NCI-H2196 treated with DMSO at 0.1 percent for 48 hours (cell line): ENCODE measurements at regions not wholly inside any gene's neighbourhood (a gene's known extent, or its start where the extent isn't known, plus 50 kb on each side); places are given as distances from the start of the nearest gene placed in this dataset.
"Not testable (repeated sequence)": the region's sequence is repeated elsewhere in the genome, so short reads cannot be mapped to it uniquely, and the experiment has no call there.

Experiments
- DNase-seq: peaks from one replicate; lab custom pipeline; 2025; ENCODE audit not compliant: unreplicated experiment; lab: John Stamatoyannopoulos, UW

DNA sequence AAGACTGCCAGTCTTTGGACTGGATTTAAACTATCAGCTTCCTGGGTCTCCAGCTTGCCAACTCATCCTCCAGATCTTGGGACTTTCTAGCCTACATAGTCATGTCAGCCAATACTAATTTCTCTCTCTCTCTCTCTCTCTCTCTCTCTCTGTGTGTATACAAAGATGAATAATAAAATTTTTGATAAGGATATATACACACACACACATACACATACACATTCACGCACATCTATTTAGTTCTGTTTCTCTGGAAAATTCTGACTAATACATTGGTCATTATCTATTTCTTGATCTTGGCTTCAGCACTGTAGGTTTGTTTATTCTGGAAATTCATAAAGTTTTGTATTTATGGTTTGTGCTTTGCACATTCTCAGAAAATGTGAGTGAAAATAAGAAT lies 1606.2 kb upstream of the NUDT12 start:
- no peak for DNase-seq

DNA sequence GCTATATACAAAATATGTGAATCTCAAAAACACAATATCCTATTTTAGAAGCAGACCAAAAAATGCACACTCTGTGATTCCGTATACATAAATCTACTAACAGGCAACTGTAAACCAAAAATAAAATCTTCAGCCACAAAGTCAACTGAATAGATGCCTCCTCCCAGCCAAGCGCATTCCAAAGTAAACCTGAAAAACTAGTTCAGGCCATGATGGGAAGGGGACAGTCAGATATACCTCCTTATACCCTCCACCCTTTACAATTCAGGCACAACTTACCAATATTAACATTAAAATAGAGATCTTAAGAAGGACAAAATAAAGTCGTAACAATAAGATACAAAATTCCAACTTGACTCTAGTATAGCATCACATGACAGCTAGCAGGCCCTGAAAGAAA lies 1604.5 kb upstream of the NUDT12 start:
- DNase-seq, result no peak

DNA sequence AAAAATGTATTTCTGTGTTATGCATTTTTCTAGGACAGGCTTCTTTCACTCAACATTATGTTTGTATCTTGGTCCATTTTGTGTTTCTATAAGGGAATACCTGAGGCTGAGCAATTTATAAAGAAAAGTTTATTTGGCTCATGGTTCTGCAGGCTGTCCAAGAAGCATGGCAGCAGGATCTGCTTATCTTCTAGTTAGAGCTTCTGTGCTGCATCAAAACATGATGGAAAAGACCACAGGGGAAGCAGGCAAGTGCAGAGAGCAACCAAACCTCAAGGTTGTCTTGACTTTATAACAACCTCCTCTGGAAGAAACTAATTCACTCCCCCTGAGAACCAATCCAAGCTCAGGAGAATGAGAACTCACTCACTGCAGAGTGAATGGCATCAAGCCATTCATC lies 1601.0 kb upstream of the NUDT12 start:
- DNase-seq, result no peak

DNA sequence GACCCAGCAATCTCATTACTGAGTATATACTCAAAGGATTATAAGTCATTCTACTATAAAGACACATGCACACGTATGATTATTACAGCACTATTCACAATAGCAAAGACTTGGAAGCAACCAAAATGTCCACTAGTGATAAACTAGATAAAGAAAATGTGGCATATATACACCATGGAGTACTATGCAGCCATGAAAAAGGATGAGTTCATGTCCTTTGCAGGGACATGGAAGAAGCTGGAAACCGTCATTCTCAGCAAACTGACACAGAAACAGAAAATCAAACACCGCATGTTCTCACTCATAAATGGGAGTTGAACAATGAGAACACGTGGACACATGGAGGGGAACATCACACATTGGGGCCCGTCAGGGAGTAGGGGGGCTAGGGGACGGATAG lies 1600.0 kb upstream of the NUDT12 start:
- not testable (repeated sequence) for DNase-seq

DNA sequence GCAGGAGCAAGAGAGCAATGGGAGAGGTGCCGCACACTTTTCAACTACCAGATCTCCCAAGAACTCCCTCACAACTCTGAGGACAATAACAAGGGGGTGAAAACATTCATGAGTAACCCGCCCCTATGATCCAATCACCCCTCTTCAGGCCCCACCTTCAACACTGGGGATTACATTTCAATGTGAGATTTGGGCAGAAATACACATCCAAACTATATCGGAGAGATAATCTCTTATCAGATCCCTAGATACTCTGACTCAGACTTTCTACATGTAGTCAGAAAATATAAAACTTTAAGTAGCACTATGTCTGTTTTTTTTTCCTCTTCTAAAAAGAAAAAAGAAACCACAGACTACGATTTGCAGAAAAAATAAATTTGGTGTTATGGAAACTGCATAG lies 1595.9 kb upstream of the NUDT12 start:
- DNase-seq, result no peak

DNA sequence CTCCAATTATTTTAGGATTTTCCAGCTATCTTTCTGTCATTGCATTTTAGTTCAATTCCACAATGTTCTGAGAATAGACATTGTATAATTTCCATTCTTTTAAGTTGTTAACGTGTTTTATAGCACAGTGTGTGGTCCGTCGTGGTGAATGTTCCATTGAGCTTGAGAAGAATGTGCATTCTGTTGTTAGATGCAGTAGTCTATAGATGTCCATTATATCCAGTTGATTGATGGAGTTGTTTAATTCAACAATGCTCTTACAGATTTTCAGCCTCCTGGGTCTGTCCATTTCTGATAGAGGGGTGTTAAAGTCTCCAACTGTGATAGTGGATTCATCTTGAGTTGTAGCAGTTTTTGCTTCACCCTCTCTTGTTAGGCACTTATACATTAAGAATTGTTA lies 1587.7 kb upstream of the NUDT12 start:
- no peak for DNase-seq

DNA sequence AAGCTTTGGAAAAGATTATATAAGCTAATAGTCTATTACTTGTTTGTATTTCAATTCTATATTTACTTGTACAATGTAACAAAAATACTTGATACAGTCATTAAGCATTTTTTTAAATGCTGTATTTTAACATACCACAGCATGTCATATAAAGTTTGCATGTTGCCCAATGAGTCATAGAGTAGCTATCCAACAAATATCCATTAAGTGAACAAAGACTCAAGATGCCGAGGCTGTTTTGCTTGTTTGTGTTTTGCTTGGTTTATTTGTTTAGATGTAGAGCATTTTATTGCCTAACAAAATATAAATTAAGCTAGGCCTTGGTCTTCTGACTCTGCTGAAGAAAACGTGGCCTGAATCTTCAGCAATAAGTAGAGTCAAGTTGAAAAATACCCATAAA lies 1584.3 kb upstream of the NUDT12 start:
- no peak for DNase-seq

DNA sequence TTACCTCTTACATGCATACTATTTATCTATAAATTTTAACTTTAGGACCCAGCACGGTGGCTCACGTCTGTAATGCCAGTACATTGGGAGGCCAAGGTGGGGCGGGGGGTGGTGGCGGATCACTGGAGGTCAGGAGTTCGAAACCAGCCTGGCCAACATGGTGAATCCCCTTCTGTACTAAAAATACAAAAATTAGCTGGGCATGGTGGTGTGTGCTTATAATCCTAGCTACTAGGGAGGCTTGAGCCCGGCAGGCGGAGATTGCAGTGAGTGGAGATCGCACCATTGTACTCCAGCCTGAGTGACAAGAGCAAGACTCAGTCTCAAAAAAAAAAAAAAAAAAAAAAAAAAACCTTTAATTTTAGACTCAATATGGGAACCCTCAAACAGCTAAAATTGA lies 1582.6 kb upstream of the NUDT12 start:
- DNase-seq, result no peak

DNA sequence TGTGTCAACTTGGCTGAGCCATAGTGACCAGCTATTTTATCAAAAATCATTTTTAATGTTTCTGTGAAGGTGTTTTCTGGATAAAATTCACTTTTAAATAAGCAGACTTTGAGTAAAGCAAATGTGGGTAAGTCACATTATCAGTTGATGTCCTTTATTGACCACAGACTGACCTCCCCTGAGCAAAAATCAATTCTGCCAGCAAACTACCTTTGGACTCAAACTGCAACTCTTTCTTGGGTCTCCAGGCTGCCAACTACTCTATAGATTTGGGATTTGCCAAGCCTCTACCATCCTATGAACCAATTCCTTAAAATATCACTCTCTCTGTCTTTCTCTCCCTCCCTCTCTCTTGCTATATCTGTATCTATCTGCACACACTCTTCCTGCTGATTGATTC lies 1571.7 kb upstream of the NUDT12 start:
- no peak for DNase-seq

DNA sequence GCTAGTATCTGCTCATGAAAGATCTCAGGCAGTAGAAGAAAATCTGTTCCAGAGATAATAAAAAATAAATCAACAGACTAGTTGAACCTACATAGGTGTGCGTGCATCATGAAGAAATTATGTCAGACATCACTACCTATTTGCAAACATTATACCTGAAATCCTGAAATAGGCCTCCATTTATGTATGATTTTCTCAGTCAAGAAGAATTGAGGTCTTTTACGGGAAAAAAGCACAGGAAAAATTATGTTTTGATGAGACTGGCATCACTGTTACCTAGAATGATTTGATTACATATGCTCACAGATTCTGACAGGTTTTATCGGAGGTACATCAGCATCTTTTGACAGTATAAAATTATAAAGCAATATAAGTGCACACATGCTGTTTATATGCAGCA lies 1570.5 kb upstream of the NUDT12 start:
- no peak for DNase-seq

DNA sequence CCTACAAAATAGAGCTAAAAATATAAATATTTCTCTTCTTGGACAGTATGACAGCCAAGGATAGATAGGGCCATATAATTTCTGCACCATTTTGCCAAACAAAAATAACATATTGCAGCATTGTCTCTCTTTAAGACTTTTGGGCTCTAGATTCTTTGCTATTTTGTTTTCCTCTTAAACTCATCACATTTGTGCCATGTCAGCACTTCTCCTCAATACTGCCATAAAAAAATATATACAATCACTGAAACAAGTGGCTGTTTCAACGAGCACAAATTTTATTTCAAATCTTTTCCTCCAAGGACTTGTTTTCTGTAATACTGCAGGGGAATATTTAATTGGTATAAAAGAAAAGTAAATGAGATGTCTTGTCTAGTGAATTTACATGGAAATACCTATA lies 1570.0 kb upstream of the NUDT12 start:
- DNase-seq, result no peak

DNA sequence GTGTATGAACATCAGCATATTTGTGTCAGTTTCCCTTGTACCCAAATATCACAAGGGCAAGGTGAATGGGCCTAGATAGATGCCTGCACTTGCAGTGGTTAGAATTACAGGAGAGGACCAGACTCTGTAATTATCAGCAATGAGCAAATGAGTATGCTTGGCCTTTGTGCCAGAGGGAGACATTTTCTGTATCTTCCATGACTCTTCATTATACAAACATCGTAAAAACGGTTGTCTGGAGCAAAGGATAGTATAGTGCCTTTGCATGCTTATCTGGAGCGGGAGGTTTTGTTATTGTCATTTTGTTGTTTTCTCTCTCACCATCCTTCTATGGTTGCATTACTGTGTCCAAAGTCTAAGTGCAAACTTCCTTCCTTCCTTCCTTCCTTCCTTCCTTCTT lies 1568.5 kb upstream of the NUDT12 start:
- no peak for DNase-seq

DNA sequence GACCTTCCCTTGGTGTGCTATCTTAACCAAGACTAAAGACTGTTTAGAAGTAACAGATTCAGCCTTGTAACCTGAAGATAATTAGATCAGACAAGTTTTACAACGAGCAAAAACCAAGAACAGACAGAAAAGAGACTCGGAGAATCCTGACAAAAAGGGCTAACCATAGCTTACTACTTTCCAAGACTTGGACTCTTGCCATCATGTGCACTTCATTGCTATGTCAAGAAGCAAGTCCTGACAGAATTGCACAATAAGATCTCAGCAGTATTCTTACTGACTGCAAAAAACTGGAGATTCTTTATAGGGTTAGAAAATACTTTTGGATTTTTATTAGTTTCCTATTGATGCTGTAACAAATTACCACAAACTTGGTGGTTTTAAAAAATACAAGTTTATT lies 1539.0 kb upstream of the NUDT12 start:
- DNase-seq, result no peak

DNA sequence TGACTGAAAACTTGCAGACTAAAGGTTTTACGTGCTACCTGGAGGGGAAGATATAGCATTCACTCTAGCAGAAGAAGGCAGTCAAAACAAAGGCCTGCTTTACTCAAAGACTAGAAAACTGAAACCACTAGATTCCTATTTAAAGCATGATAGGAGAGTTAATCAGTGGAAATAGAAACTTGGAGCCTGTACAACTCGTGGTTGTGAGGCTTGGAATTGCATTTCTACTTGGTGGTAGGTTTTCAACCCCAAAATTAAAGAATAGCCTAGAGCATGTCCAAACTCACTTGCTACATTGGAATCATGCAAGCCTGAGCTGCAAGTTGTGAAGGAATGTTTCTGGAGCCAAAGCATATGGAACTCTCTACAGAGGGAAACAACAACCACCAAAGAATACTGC lies 1526.4 kb upstream of the NUDT12 start:
- no peak for DNase-seq

DNA sequence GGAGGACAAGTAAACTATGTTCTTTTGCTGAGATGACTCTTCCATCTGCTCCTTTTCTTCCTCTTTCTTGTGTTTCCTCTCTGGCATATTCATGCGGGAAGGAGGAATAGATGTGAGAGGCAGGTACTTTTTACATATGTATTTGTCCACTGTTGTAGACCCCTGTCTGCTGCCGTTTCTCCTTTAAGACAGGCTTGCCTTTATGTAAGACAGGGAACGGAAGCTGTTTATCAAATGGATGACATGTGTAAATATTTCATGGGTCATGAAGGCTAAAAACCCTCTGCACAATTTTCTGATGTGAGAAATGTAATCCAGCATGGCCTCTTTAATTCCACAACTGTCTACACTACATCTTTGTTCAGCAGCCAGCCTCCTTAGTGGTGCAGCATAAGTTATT lies 1525.5 kb upstream of the NUDT12 start:
- DNase-seq, result no peak

DNA sequence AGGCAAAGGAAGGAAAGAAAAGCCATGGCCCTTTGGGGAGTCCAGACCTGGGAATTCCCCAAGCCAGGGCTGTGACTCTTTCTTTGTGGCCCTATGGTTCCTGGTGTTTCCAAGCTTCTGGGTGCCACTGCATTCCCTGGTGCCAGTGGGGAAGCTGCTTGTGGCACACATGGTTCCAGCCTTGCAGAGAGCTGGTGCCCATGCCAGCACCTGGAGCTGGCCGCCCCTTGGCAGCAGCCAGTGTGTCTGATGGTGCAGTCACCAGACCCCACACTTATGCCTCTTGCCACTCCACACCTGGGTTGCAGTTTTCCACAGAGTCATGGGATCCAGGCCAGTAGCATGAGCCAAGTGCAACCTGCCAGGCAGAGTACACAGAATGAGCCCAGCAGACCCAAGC lies 1495.3 kb upstream of the NUDT12 start:
- no peak for DNase-seq

DNA sequence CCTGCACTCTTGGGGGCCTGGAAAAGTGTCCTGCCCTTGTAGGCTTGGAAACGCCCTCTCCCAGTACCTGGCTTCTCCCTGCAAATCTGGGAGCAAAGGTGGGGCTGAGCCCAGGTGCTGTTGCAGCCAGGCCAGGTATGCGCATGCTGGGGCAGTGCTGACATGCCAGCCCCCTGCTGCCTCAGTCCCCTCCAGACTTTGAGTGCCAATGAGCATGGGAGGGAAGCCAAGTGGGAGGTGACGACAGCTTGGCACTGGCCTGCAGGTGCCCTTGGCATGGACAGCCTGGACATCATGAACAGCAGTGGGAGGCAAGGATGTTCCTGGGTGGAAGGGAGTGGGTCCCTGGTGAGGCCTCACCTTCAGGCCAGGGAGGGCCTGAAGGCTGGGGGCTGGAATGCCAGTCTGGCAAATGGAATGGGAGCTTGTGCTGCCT lies 1494.4 kb upstream of the NUDT12 start:
- no peak for DNase-seq

DNA sequence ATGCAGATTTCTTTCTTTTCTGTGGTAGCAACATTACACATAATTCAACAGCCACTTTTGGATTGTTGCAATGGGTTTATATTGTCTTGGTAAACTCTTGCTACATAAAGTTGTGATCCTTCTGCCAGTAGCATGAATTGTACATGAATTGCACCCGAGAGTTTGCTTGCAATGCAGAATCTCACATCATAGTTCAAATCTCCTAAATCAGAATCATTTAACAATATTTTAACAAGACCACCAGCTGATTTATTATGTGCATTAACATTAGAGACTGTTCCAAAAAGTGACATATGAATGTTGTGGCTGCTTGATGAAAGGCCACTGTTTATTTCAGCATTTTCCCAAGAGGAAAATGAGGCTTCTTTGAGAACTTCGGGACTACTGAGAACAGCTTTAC lies 1491.8 kb upstream of the NUDT12 start:
- no peak for DNase-seq

DNA sequence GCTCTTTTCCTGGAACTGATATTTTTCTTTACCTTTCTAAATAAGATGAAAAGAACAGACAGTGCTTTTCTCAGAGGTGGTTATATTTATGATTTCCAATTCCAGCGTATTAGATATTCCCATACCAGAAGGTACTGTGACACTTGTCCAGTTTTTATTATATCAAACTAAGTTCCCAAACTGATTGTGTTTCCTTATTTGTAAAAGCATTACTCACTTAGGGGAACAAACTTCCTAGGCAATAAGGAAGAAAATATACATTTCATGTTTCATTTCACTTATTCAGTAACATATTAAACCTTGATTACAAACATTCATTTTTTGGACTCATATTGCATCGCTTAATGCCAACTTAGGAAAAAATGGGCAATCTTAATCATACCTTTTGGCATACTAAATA lies 1480.0 kb upstream of the NUDT12 start:
- no peak for DNase-seq

DNA sequence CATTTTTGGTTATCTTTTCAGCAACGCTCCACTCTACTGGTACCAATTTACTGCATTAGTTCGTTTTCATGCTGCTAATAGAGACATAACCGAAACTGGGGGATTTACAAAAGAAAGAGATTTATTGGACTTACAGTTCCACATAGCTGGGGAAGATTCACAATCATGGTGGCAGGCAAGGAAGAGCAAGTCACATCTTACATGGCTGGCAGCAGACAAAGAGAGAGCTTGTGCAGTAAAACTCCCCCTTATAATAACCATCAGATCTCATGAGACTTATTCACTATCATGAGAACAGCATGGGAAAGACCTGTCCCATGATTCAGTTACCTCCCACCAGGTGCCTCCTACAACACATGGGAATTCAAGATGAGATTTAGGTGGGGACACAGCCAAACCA lies 1474.2 kb upstream of the NUDT12 start:
- not testable (repeated sequence) for DNase-seq

DNA sequence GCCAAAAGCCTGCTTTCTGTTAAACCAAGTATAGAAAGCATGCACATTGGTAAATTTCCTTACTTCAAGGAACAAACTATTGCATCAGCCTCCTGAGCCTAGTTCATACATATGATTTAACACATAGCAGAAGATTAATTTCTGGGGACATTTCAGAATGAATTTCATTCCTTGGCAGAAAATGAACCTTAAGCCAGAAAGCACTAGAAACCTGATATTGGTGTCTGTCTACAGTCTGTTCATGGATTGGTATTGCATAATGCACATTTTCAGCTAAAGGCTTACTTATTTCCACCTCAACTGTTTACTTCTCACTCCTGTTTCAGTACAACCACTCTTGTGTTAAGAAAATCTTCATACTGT lies 1471.8 kb upstream of the NUDT12 start:
- no peak for DNase-seq

DNA sequence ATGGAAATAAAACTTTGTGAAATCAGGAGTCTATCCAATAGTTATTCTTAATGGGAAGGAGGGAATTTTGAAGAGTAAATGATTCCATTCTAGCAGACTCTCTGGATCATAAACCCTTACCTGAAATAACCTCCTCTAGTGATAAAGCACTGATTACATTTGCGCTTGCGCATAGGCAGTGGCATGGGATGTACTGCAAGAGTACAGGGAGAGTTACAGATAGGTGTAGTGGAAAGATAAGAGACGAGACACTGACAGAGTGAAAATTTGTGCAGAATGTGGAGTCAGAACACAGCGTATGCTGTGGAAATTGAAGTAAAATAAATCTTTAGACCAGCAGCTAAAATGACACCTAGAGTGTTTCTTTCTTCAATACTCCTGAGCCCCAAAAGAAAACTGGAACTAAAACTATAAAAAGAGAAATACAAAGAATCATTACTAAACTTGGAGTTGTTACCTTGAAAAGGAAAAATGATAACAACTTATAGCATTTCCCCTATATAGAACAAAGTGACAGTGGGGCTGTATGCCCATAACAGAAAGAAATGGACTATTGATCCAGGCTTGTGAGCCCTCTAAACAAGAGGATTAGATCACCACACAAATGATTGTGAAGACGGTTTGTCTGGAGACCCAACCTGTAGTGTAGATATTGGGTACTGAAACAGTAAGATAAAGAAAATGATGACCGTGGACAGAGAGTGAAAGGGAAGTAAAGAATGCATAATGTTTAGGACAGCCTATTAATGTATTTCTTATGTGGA lies 1471.2 kb upstream of the NUDT12 start:
- DNase-seq, result no peak

DNA sequence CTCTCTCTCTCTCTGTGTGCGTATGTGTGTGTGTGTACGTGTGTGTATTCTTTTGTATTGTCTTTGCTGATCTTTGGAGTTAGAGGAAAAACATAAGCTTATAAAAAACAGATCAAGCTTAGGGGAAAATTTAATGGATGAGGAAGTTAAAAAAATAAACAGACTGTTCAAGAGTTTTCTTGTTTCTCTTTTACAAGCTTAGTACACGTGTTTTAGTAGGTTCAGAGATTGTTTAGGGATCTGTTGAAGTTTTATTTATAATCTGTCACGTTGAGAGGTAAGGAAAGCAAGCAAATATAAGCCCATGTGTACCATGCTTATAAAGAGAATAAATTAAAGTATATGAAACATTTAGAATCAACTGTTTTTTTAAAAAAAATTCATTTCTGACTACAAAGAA lies 1470.3 kb upstream of the NUDT12 start:
- DNase-seq, result no peak

DNA sequence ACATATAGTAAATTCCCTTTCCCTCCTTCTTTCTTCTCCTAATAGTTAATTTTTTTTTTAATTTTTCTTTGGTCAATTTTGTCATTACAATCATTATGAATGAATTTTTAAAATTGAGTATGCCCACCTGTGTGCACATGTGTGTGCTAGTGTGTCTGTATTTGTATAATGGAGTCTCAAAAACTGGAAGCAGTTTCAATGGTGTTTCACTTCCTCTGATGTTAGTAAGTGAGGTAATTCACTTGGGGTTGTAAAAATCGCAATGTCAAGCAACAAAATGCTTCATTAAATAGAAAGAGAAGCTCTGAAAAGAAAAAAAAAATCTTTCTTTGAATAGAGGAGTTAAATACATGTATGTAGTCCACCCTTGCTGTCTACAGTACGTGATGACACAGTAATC lies 1467.6 kb upstream of the NUDT12 start:
- DNase-seq, result no peak
